ENCODE measurements at regions not wholly inside any gene's neighbourhood (a gene's known extent, or its start where the extent isn't known, plus 50 kb on each side); places are given as distances from the start of the nearest gene placed in this dataset.

DNA sequence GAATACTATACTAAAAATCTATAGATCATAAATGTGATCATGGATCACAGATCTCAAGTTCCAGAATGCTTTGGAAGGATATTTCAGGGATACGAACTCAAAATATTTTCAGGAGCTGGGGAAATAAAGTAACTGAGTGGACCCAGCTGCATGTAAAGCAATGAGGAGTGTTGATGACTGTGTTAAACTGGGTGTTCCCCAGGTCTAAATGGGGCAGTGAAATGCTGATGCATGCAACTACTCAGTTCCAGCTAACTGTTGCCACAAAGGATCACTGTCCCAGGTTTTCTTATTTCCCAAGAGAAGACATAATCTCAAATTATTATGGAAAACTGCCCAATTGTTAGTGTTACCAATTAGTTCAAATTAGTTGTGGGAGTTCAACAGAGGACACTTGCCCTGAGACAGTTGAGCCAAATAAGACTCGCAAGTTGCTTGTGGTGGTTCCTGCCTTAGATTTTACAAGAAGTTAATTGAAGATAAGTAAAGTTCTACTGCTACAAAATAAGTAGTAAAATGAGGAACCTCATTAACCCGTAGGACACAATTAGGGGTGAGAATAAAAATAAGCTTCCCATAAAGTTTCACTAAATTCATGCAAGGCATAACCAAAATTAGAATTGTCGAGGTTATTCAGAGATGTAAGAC lies 66.3 kb upstream of the IL12A start:
- no peaks in the 10 kb centered on the region for H3K4me1 ChIP-seq (replicated peaks)
- DNase-seq (ENCODE audit: low spot score) = no peak
- H3K27me3 ChIP-seq (replicated peaks; ENCODE audit: insufficient read depth) = no peaks in the 10 kb centered on the region
- no peaks in the 10 kb centered on the region for H3K9me3 ChIP-seq
- no peaks in the 10 kb centered on the region for H3K36me3 ChIP-seq
- 82% methylated on average over 4 of the region's 4 CpGs for WGBS
- intact Hi-C loops (cut with DNase I) = no loop called here
- no peak overlapping the region for H3K4me3 ChIP-seq
- no peak for TF ChIP-seq POLR2A (IDR thresholded peaks at IDR 0.05)
- TF ChIP-seq, protein P1, sequence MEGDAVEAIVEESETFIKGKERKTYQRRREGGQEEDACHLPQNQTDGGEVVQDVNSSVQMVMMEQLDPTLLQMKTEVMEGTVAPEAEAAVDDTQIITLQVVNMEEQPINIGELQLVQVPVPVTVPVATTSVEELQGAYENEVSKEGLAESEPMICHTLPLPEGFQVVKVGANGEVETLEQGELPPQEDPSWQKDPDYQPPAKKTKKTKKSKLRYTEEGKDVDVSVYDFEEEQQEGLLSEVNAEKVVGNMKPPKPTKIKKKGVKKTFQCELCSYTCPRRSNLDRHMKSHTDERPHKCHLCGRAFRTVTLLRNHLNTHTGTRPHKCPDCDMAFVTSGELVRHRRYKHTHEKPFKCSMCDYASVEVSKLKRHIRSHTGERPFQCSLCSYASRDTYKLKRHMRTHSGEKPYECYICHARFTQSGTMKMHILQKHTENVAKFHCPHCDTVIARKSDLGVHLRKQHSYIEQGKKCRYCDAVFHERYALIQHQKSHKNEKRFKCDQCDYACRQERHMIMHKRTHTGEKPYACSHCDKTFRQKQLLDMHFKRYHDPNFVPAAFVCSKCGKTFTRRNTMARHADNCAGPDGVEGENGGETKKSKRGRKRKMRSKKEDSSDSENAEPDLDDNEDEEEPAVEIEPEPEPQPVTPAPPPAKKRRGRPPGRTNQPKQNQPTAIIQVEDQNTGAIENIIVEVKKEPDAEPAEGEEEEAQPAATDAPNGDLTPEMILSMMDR (IDR thresholded peaks at IDR 0.05) = no peak
- no peak for TF ChIP-seq POLR2AphosphoS5 (IDR thresholded peaks at IDR 0.05)
- no peak overlapping the region for H3K27ac ChIP-seq

DNA sequence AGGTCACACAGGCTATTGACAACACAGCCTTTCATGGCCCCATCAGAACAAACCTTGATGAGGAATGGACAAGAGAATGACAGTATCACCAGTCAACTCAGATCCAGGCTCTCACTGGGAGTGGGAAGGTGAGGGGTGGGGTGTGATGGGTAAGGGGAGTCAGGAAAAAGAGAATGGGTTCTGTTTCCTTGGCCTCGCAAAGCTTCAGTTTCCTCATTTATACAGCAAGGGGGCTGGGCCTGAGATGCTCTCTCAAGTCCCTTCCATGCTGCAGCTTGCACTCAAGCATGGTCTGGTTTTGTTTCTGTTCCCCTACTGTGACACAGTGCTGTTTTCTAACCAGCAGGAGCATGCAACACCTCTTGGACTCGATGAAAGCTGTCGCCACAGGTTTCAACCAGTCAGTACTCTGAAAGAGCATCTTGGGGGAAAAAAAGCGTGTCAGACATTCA lies 65.7 kb upstream of the IL12A start:
- WGBS = 86% methylated on average over 4 of the region's 4 CpGs
- no peaks in the 10 kb centered on the region for H3K9me3 ChIP-seq
- intact Hi-C loops (cut with DNase I) = no loop called here
- no peak overlapping the region for H3K4me3 ChIP-seq
- H3K4me1 ChIP-seq (replicated peaks) = no peaks in the 10 kb centered on the region
- DNase-seq (ENCODE audit: low spot score) = no peak
- no peak overlapping the region for H3K27ac ChIP-seq
- no peaks in the 10 kb centered on the region for H3K36me3 ChIP-seq
- no peaks in the 10 kb centered on the region for H3K27me3 ChIP-seq (replicated peaks; ENCODE audit: insufficient read depth)
- no peak for TF ChIP-seq POLR2AphosphoS5 (IDR thresholded peaks at IDR 0.05)
- TF ChIP-seq, protein P1 (IDR thresholded peaks at IDR 0.05) = no peak

DNA sequence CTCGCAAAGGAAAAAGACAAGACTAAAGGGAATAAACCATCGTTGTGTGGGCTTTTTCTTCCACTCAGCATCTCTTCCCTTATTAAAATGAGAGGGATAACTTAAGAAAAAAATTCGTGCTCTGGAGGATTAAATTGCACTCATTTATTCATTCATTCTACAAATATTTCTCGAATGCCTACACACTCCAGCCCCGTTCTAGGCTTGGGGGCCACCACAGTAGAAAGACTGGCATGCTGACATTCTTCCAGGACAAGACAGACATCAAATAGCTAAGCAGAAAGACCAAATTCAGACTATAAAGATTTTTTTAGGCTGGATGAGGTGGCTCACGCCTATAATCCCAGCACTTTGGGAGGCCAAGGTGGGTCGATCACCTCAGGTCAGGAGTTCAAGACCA lies 65.3 kb upstream of the IL12A start:
- Histone ChIP-seq H3K27ac (no peak overlapping the region), H3K4me1 (replicated peaks) (no peaks in the 10 kb centered on the region), H3K4me3 (no peak overlapping the region), H3K36me3 (no peaks in the 10 kb centered on the region), H3K27me3 (replicated peaks; ENCODE audit: insufficient read depth) (no peaks in the 10 kb centered on the region), H3K9me3 (no peaks in the 10 kb centered on the region)
- WGBS = 79% methylated on average over 7 of the region's 7 CpGs
- intact Hi-C loops (cut with DNase I) = no loop called here
- no peak for DNase-seq (ENCODE audit: low spot score)
- no peak for TF ChIP-seq POLR2A (IDR thresholded peaks at IDR 0.05)
- TF ChIP-seq, protein P1 (IDR thresholded peaks at IDR 0.05) = no peak

DNA sequence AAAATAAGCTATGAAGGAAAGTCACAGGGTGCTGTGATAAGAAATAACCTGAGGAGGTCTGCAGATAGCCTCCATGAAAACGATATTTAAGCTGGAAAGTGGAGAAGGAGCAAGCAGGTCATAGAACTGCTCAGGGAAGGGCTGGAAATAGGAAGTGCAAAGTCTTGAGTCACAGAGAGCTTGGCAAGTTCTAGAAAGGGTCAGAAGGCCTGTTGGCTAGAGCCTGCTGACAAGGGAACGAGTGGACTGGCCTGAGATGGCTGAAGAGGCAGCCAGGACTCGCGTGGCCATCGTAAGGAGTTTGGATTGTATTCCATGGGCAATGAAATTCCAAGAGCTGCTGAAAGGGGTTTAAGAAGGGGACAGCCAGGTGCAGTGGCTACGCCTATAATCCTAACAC lies 64.7 kb upstream of the IL12A start:
- 89% methylated on average over 6 of the region's 6 CpGs for WGBS
- Histone ChIP-seq H3K4me3 (no peak overlapping the region), H3K4me1 (replicated peaks) (no peaks in the 10 kb centered on the region), H3K27ac (no peak overlapping the region), H3K9me3 (no peaks in the 10 kb centered on the region), H3K36me3 (no peaks in the 10 kb centered on the region), H3K27me3 (replicated peaks; ENCODE audit: insufficient read depth) (no peaks in the 10 kb centered on the region)
- DNase-seq (ENCODE audit: low spot score) = no peak
- TF ChIP-seq, protein P1 (IDR thresholded peaks at IDR 0.05) = no peak
- TF ChIP-seq POLR2AphosphoS5 (IDR thresholded peaks at IDR 0.05) (no peak), POLR2A (IDR thresholded peaks at IDR 0.05) (no peak)
- intact Hi-C loops (cut with DNase I) = no loop called here

DNA sequence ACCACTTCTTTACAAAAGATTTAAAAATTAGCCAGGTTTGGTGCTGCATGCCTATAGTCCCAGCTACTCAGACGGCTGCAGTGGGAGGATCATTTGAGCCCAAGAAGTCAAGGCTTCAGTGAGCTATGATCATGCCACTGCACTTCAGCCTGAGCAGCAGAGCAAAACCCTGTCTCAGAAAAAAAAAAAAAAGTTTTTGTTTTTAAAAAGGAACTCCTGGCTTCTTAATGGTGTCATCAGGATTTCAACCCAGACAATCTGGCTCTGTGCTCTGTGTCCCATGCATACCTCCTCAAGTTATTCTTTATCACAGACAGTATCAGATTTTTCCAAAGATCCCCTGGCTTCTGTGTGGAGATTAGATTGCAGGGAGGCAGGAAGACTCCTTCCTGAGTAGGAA lies 64.2 kb upstream of the IL12A start:
- H3K36me3 ChIP-seq = no peaks in the 10 kb centered on the region
- H3K27me3 ChIP-seq (replicated peaks; ENCODE audit: insufficient read depth) = no peaks in the 10 kb centered on the region
- TF ChIP-seq POLR2A (IDR thresholded peaks at IDR 0.05) (no peak), POLR2AphosphoS5 (IDR thresholded peaks at IDR 0.05) (no peak)
- TF ChIP-seq, protein P1 (IDR thresholded peaks at IDR 0.05) = no peak
- no peak overlapping the region for H3K4me3 ChIP-seq
- no peaks in the 10 kb centered on the region for H3K9me3 ChIP-seq
- DNase-seq (ENCODE audit: low spot score) = no peak
- no peak overlapping the region for H3K27ac ChIP-seq
- intact Hi-C loops (cut with DNase I) = no loop called here
- no peaks in the 10 kb centered on the region for H3K4me1 ChIP-seq (replicated peaks)
- 81% methylated on average over 1 of the region's 1 CpG for WGBS
